ENCODE measurements at regions not wholly inside any gene's neighbourhood (a gene's known extent, or its start where the extent isn't known, plus 50 kb on each side); places are given as distances from the start of the nearest gene placed in this dataset.
A peak's percentile ranks its signal among the peaks of the same experiment; 100 is the strongest.

GRCh38 chr2:65715323-65715722, 282.9 kb upstream of the SPRED2 start:
- Mint-ChIP-seq H3K4me3 (ENCODE audit: low read depth) (no peak overlapping the region), H3K27me3 (peaks cover 8% of the 10 kb centered on the region), H3K36me3 (ENCODE audit: insufficient read depth) (no peaks in the 10 kb centered on the region), H3K27ac (no peak overlapping the region), H3K9me3 (ENCODE audit: low read depth) (no peaks in the 10 kb centered on the region), H3K4me1 (ENCODE audit: low read depth) (no peaks in the 10 kb centered on the region)
- TF ChIP-seq, protein P1, sequence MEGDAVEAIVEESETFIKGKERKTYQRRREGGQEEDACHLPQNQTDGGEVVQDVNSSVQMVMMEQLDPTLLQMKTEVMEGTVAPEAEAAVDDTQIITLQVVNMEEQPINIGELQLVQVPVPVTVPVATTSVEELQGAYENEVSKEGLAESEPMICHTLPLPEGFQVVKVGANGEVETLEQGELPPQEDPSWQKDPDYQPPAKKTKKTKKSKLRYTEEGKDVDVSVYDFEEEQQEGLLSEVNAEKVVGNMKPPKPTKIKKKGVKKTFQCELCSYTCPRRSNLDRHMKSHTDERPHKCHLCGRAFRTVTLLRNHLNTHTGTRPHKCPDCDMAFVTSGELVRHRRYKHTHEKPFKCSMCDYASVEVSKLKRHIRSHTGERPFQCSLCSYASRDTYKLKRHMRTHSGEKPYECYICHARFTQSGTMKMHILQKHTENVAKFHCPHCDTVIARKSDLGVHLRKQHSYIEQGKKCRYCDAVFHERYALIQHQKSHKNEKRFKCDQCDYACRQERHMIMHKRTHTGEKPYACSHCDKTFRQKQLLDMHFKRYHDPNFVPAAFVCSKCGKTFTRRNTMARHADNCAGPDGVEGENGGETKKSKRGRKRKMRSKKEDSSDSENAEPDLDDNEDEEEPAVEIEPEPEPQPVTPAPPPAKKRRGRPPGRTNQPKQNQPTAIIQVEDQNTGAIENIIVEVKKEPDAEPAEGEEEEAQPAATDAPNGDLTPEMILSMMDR (IDR thresholded peaks at IDR 0.05; ENCODE audit: unreplicated experiment) = no peak
- no peak for DNase-seq (ENCODE audit: low spot score, unreplicated experiment)

DNA sequence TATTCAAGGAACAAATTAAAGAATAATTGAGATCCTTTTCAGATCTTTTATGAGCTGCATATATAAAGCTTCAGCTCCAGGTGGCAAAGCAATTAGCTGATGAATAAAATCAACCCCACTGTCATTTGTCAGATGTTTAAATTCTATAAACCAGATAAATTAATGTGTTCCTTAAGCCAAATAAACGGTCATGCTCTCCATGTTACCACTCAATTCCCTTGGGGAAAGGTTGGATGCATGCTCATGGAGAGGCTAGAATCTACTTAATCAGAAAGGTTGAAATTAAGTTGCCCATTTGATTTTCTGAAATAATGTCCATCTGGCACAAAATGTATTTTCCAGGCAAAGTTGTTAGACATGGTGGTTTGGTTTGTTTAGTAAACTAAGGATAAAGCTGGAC, 282.5 kb upstream of the SPRED2 start:
- Mint-ChIP-seq H3K27ac (no peak overlapping the region), H3K4me3 (ENCODE audit: low read depth) (no peak overlapping the region), H3K9me3 (ENCODE audit: low read depth) (no peaks in the 10 kb centered on the region), H3K36me3 (ENCODE audit: insufficient read depth) (no peaks in the 10 kb centered on the region), H3K27me3 (peaks cover 8% of the 10 kb centered on the region), H3K4me1 (ENCODE audit: low read depth) (no peaks in the 10 kb centered on the region)
- no peak for DNase-seq (ENCODE audit: low spot score, unreplicated experiment)
- TF ChIP-seq, protein P1 (IDR thresholded peaks at IDR 0.05; ENCODE audit: unreplicated experiment) = no peak

DNA sequence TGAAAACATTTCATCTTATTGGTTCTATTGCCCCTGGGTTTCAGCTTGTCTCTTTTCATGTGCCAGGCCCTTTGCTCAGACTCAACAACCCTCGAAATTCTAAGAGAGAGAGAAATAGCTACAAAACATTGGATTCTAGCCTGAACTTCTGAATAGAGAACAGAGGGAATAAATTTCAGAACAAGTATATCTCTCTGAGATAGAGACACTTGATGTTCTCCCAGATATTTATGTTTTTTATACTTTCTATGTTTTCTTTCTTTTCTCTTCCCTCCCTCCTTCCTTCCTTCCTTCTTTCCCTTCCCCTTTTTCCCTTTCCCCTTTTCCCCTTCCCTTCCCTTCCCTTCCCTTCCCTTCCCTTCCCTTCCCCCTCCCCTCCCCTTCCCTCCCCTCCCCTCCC, 279.5 kb upstream of the SPRED2 start:
- DNase-seq (ENCODE audit: low spot score, unreplicated experiment) = no peak
- TF ChIP-seq, protein P1 (IDR thresholded peaks at IDR 0.05; ENCODE audit: unreplicated experiment) = no peak
- Mint-ChIP-seq H3K4me1 (ENCODE audit: low read depth) (peaks cover 2% of the 10 kb centered on the region), H3K27me3 (peaks cover 6% of the 10 kb centered on the region), H3K36me3 (ENCODE audit: insufficient read depth) (no peaks in the 10 kb centered on the region), H3K4me3 (ENCODE audit: low read depth) (no peak overlapping the region), H3K27ac (no peak overlapping the region), H3K9me3 (ENCODE audit: low read depth) (peaks cover 6% of the 10 kb centered on the region)

- Mint-ChIP-seq H3K27ac (no peak overlapping the region), H3K27me3 (peaks cover 4% of the 10 kb centered on the region), H3K4me3 (ENCODE audit: low read depth) (no peak overlapping the region), H3K9me3 (ENCODE audit: low read depth) (peaks cover 6% of the 10 kb centered on the region), H3K4me1 (ENCODE audit: low read depth) (peaks cover 2% of the 10 kb centered on the region), H3K36me3 (ENCODE audit: insufficient read depth) (no peaks in the 10 kb centered on the region)
- no peak for DNase-seq (ENCODE audit: low spot score, unreplicated experiment)
- TF ChIP-seq, protein P1 (IDR thresholded peaks at IDR 0.05; ENCODE audit: unreplicated experiment) = peak; percentile 36
These were observed 278.4 kb upstream of the SPRED2 start for GRCh38 chr2:65710779-65711295.

DNA sequence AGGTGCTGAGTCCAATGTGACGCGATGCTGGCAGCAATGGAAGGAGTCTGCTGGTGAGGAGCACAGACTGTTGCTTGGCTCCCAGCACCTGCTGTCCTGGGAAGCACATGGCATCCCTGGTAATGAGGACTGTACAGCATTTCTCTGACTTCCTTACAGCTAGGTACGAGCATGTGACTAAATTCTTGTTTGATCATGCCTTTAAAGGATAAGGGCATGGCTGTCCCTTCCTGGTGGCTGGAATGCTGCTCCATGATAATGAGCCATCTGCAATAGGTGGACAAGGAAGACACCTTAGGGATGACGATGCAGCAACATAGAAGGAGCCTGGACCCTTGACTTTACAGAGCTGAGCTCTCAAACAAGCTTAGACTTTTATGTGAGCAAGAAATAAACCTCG, 278.0 kb upstream of the SPRED2 start:
- H3K27me3 Mint-ChIP-seq = peaks cover 4% of the 10 kb centered on the region
- peaks cover 6% of the 10 kb centered on the region for H3K9me3 Mint-ChIP-seq (ENCODE audit: low read depth)
- no peak for DNase-seq (ENCODE audit: low spot score, unreplicated experiment)
- H3K4me1 Mint-ChIP-seq (ENCODE audit: low read depth) = peaks cover 2% of the 10 kb centered on the region
- no peaks in the 10 kb centered on the region for H3K36me3 Mint-ChIP-seq (ENCODE audit: insufficient read depth)
- no peak overlapping the region for H3K27ac Mint-ChIP-seq
- TF ChIP-seq, protein P1 (IDR thresholded peaks at IDR 0.05; ENCODE audit: unreplicated experiment) = no peak
- H3K4me3 Mint-ChIP-seq (ENCODE audit: low read depth) = no peak overlapping the region
